ENCODE measurements at regions not wholly inside any gene's neighbourhood (a gene's known extent, or its start where the extent isn't known, plus 50 kb on each side); places are given as distances from the start of the nearest gene placed in this dataset.
"Not testable (repeated sequence)": the region's sequence is repeated elsewhere in the genome, so short reads cannot be mapped to it uniquely, and the experiment has no call there.

DNA sequence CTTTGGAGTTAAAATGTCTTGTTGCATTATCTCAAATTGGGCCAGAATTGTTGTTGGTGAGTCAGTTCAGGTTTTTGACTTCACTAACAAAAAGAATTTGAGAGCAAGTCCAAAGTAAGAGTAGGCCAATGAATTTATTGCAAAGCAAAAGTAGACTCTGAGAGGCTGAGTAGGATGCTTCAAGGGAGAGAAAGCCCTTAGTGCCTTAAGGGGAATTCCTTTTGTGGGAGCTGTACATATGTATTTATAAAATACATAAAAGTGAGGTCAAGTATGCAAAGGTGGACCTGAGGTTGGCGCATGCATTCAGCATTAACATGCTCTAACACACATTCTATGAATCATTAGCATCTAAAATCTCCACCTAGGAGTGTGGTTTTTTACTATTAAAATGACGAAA lies 565.4 kb downstream of the GRXCR1 start:
- TF ChIP-seq POLR2AphosphoS5 (IDR thresholded peaks at IDR 0.05; ENCODE audit: low read depth, low read length) (no peak), POLR2A (IDR thresholded peaks at IDR 0.05; ENCODE audit: low read depth, low read length) (no peak), TAF1 (IDR thresholded peaks at IDR 0.05; ENCODE audit: borderline replicate concordance, low read depth, low read length) (no peak)
- no peak for DNase-seq (ENCODE audit: insufficient read length)
- no peak for FAIRE-seq

DNA sequence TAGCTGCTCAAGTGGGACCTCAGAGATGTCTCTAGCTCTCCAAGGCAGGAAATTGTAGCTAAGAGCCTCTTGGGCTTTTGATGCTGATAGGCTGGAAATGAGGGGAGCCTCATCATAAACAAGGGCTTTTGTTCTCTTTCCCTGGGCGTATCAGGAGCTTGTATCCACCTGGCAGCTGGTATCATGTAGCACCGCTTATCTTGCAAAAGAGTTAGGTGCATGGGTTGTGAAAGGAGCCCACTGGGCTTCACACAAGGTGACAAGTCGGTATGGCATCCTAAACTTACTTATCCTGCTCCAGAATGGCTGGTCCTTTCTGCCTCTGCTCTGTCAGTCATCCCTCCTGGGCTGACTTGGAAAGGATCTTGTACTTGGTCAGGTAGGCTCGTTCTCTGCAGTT lies 565.8 kb downstream of the GRXCR1 start:
- FAIRE-seq (no peak), DNase-seq (ENCODE audit: insufficient read length) (no peak)
- TF ChIP-seq POLR2A (IDR thresholded peaks at IDR 0.05; ENCODE audit: low read depth, low read length) = no peak
- TF ChIP-seq TAF1 (IDR thresholded peaks at IDR 0.05; ENCODE audit: borderline replicate concordance, low read depth, low read length) = no peak
- no peak for TF ChIP-seq POLR2AphosphoS5 (IDR thresholded peaks at IDR 0.05; ENCODE audit: low read depth, low read length)

DNA sequence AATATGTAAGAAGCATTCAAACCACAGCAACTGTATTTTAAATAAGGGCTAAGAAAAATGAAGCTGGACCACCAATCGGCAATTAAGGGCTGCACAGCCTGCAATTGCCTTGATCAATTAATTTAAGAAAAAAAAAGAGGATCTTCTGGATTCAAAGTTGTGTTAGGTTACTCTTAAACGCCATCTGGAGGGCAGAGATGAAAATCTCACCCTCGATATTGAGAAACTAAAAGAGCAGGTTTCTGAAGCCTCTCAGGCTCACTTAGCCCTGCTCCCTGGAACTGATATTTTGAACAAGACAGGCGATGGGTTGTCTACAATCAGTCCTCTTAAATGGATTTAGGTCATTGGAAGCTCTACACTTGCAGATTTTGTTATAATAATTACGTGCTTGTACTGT lies 579.4 kb downstream of the GRXCR1 start:
- FAIRE-seq = no peak
- no peak for DNase-seq (ENCODE audit: insufficient read length)
- no peak for TF ChIP-seq POLR2A (IDR thresholded peaks at IDR 0.05; ENCODE audit: low read depth, low read length)
- TF ChIP-seq POLR2AphosphoS5 (IDR thresholded peaks at IDR 0.05; ENCODE audit: low read depth, low read length) = no peak
- TF ChIP-seq TAF1 (IDR thresholded peaks at IDR 0.05; ENCODE audit: borderline replicate concordance, low read depth, low read length) = no peak

DNA sequence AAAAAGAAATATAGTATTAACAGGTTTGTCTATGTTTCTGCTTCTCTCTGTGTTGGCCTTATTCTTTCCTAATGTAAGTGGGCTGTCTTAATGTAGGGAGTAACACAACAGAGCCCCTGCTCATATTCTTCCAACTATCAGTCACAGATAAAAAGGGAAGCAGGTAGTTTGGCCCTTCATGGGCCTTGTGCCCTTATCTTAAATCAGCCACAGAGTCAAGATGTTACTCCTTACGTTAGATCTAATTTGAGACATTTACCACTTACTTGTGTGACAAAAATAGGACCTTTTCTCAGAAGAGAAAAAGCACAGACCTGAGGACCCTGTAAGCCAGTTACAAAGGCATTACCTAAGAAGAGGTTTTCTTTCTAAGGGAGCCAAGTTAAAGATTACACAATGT lies 589.0 kb downstream of the GRXCR1 start:
- FAIRE-seq (no peak), DNase-seq (ENCODE audit: insufficient read length) (no peak)
- TF ChIP-seq TAF1 (IDR thresholded peaks at IDR 0.05; ENCODE audit: borderline replicate concordance, low read depth, low read length) (no peak), POLR2AphosphoS5 (IDR thresholded peaks at IDR 0.05; ENCODE audit: low read depth, low read length) (no peak), POLR2A (IDR thresholded peaks at IDR 0.05; ENCODE audit: low read depth, low read length) (no peak)

DNA sequence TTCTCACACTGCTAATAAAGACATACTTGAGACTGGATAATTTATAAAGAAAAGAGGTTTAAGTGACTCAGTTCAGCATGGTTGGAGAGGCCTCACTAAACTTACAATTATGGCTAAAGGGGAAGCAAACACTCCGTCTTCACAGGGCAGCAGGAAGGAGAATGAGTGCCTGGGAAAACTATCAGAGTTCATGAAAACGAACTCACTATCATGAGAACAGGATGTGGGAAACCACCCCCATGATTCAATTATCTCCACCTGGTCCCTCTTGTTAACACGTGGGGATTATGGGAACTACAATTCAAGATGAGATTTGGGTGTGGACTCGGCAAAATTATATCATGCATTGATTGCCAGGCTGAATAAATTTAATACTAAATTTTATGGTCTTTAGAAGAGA lies 592.7 kb downstream of the GRXCR1 start:
- TF ChIP-seq POLR2AphosphoS5 (IDR thresholded peaks at IDR 0.05; ENCODE audit: low read depth, low read length) = no peak
- no peak for TF ChIP-seq POLR2A (IDR thresholded peaks at IDR 0.05; ENCODE audit: low read depth, low read length)
- no peak for TF ChIP-seq TAF1 (IDR thresholded peaks at IDR 0.05; ENCODE audit: borderline replicate concordance, low read depth, low read length)
- FAIRE-seq (no peak), DNase-seq (ENCODE audit: insufficient read length) (no peak)

DNA sequence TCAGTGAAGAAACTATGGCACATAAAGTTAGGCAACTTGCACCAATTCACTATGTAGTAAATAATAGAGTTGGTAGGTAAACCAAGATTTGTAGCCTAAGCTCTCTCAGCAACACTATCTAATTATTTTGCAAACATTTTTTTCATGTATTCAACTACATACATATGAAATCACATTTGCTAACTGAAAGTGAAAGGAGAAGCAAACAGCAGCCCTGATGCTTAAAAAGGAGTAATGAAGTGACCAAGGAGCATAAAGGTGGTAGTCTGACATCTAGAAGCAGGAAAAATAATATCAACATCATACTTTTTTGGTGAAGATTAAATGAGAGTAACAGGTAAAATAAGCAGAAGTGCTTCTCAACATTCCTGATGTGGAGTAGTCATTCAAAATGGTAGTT lies 603.7 kb downstream of the GRXCR1 start:
- no peak for TF ChIP-seq POLR2A (IDR thresholded peaks at IDR 0.05; ENCODE audit: low read depth, low read length)
- no peak for TF ChIP-seq TAF1 (IDR thresholded peaks at IDR 0.05; ENCODE audit: borderline replicate concordance, low read depth, low read length)
- TF ChIP-seq POLR2AphosphoS5 (IDR thresholded peaks at IDR 0.05; ENCODE audit: low read depth, low read length) = no peak
- no peak for DNase-seq (ENCODE audit: insufficient read length)
- peak; percentile 64 for FAIRE-seq

DNA sequence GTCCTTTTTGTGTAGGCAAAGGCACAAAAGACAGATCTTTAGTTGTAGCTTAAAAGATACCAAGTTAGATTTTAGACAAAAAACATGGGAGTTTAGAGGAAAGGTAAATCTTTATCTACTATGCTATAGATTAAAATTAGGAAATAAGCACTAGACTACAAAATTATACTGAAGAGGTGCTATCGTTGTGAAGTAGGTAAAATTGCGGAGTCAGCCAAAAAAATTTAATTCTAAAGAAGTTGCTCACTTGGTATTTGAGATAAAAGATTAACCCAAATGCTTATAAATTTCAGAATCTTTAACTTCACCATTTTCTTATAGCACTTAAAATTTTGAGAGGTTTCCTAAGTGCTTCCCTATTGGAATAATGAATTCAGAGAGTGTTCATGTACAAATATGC lies 604.1 kb downstream of the GRXCR1 start:
- DNase-seq (ENCODE audit: insufficient read length) (no peak), FAIRE-seq (no peak)
- TF ChIP-seq POLR2AphosphoS5 (IDR thresholded peaks at IDR 0.05; ENCODE audit: low read depth, low read length) (no peak), POLR2A (IDR thresholded peaks at IDR 0.05; ENCODE audit: low read depth, low read length) (no peak), TAF1 (IDR thresholded peaks at IDR 0.05; ENCODE audit: borderline replicate concordance, low read depth, low read length) (no peak)

DNA sequence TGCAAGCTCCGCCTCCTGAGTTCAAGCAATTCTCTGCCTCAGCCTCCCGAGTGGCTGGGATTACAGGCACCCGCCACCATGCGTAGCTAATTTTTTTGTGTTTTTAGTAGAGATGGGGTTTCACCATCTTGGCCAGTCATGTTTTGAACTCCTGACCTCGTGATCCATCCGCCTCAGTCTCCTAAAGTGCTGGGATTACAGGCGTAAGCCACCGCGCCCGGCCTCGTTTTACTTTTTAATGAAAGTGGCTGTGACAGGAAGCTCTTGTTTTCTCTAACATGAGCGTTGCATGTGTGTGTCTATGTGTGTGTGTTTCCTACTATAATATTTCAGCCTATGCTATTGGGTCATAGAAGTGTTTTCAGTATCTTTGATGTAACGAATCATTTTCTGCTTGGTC lies 613.3 kb downstream of the GRXCR1 start:
- DNase-seq (ENCODE audit: insufficient read length); FAIRE-seq: not testable (repeated sequence)

DNA sequence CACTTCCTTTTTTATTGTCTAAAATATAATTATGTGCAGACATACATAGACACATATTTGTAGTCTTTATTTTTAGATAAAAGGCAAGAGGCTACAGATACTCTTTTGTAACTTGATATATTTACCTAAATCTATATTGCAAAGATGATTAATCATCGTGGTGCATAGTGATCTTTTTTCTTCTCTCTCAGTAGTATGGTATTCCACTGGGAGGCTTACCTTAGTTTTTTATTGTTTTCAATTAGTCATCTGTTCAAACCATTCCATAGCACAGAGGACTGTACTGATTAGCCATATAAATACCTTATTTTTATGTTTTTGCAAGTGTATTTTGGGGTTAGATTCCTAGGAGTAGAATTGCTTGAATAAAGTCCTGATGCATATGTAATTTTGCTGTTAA lies 619.7 kb downstream of the GRXCR1 start:
- no peak for FAIRE-seq
- TF ChIP-seq POLR2A (IDR thresholded peaks at IDR 0.05; ENCODE audit: low read depth, low read length) = no peak
- no peak for TF ChIP-seq POLR2AphosphoS5 (IDR thresholded peaks at IDR 0.05; ENCODE audit: low read depth, low read length)
- no peak for TF ChIP-seq TAF1 (IDR thresholded peaks at IDR 0.05; ENCODE audit: borderline replicate concordance, low read depth, low read length)
- DNase-seq (ENCODE audit: insufficient read length) = no peak

DNA sequence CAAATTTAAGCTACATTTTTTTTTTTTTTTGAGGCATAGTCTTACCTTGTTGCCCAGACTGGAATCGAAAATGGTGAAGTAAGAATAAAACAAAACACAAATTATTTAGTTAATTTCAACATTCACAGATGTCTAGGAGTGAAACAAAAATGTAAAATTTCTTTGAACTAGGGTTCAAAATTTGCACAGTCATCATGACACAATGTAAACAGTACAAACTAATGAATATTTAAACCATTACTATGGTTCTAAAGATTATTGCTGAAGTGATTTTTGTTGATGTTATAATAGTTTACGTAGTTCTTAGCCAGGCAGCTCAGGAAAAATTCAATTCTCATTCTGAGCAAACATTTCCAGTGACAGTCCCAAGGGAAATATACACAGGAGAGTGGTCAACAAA lies 633.1 kb downstream of the GRXCR1 start:
- DNase-seq (ENCODE audit: insufficient read length) (no peak), FAIRE-seq (no peak)
- TF ChIP-seq TAF1 (IDR thresholded peaks at IDR 0.05; ENCODE audit: borderline replicate concordance, low read depth, low read length) = no peak
- TF ChIP-seq POLR2AphosphoS5 (IDR thresholded peaks at IDR 0.05; ENCODE audit: low read depth, low read length) = no peak
- TF ChIP-seq POLR2A (IDR thresholded peaks at IDR 0.05; ENCODE audit: low read depth, low read length) = no peak

DNA sequence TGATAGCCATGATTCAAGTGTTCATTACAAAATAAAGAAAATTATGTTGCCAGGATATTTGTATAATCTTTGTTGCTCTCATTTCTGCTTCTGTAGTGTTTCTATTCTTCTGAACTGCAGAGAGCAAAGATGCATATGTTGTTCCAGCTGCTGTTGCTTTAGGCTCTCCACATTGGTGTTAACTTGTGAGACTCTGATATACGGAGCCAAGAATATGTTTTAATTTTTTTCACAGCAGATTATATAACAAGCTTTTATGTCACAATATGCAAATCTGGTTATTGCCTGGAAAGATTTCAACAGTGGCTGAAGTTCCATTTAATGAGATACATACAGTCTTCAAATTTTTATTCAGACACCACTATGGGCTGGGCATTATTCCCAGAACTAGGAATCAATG lies 655.0 kb downstream of the GRXCR1 start:
- DNase-seq (ENCODE audit: insufficient read length) = no peak
- no peak for FAIRE-seq
- no peak for TF ChIP-seq TAF1 (IDR thresholded peaks at IDR 0.05; ENCODE audit: borderline replicate concordance, low read depth, low read length)
- TF ChIP-seq POLR2AphosphoS5 (IDR thresholded peaks at IDR 0.05; ENCODE audit: low read depth, low read length) = no peak
- TF ChIP-seq POLR2A (IDR thresholded peaks at IDR 0.05; ENCODE audit: low read depth, low read length) = no peak

DNA sequence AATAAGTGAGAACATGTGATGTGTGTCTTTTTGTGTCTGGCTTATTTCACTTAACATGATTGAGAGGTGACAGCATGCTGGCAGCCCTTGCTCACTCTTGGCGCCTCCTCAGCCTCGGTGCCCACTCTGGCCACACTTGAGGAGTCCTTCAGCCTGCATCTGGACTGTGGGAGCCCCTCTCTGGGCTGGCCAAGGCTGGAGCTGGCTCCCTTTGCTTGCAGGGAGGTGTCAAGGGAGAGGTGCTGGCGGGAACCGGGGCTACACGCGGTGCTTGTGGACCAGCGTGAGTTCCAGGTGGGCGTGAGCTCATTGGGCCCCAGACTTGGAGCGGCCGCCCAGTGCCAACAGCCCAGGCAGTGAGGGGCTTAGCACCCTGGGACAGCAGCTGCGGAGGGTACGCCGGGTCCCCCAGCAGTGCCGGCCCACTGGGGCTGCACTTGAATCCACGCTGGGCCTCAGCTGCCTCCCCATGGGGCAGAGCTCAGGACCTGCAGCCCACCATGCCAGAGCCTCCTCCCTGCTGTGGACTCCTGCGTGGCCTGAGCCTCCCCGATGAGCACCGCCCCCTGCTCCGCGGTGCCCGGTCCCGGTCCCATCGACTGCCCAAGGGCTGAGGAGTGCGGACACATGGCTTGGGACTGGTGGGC lies 658.6 kb downstream of the GRXCR1 start:
- FAIRE-seq = no peak
- TF ChIP-seq TAF1 (IDR thresholded peaks at IDR 0.05; ENCODE audit: borderline replicate concordance, low read depth, low read length) (no peak), POLR2AphosphoS5 (IDR thresholded peaks at IDR 0.05; ENCODE audit: low read depth, low read length) (no peak), POLR2A (IDR thresholded peaks at IDR 0.05; ENCODE audit: low read depth, low read length) (no peak)
- no peak for DNase-seq (ENCODE audit: insufficient read length)

DNA sequence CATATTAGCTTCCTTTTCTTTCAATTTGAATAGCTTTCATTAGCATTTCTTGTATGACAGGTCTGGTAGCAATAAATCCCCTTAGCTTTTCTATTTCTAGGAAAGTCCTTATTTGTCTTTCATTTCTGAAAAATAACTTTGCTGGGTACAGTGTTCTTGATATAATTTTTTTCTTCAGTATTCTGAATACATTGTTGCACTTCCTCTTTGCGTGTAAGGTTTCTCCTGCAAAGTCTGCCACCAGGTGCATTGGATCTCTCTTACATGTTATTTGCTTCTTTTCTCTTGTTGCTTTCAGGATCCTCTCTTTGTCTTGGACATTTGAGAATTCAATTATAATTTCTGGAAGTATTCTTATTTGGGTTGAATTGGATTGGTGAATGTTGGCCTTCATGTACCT lies 663.7 kb downstream of the GRXCR1 start:
- TF ChIP-seq TAF1 (IDR thresholded peaks at IDR 0.05; ENCODE audit: borderline replicate concordance, low read depth, low read length) = no peak
- TF ChIP-seq POLR2AphosphoS5 (IDR thresholded peaks at IDR 0.05; ENCODE audit: low read depth, low read length) = no peak
- no peak for TF ChIP-seq POLR2A (IDR thresholded peaks at IDR 0.05; ENCODE audit: low read depth, low read length)
- DNase-seq (ENCODE audit: insufficient read length) (no peak), FAIRE-seq (no peak)

Data from GM12892 (cell line).